ENCODE measurements at regions not wholly inside any gene's neighbourhood (a gene's known extent, or its start where the extent isn't known, plus 50 kb on each side); places are given as distances from the start of the nearest gene placed in this dataset.

DNA sequence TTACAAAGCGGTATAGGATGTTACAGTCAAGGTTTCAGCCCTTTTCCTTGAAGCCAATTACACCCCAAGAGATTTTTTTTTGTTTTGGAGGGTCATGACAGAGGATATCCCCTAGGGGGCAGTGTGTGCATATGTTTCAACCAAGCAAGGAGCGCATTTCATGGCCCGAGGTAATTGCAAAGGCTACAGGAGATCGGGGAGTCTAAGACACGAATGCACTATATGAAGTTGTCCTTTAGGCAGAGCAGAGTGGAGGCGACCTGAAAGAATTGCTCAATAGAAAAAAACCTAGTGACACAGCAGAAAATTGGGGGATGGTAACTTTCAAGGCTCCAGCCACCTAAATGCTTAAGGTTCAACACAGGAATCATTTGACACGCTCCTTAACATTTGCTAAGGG is 219.8 kb upstream of the PARD3B start (continued):
- no peak for TF ChIP-seq YY1 (tag by site-specific recombination; IDR thresholded peaks at IDR 0.05)
- TF ChIP-seq ZNF302 (tag by site-specific recombination; IDR thresholded peaks at IDR 0.05; ENCODE audit: low read depth): no peak
- TF ChIP-seq ZNF184 (tag by site-specific recombination; IDR thresholded peaks at IDR 0.05): no peak
- no peak for TF ChIP-seq SCRT2 (tag by site-specific recombination; IDR thresholded peaks at IDR 0.05)
- no peak for TF ChIP-seq REPIN1 (tag by site-specific recombination; IDR thresholded peaks at IDR 0.05; ENCODE audit: low read depth)
- TF ChIP-seq ZNF2 (tag by site-specific recombination; IDR thresholded peaks at IDR 0.05): peak; percentile 58; the same call in 1 of the 2 replicates
- TF ChIP-seq ZNF529 (tag by site-specific recombination; IDR thresholded peaks at IDR 0.05; ENCODE audit: insufficient replicate concordance): no peak
- TF ChIP-seq ZIC2 (tag by site-specific recombination; IDR thresholded peaks at IDR 0.05): no peak
- no peak for TF ChIP-seq ZNF335 (tag by site-specific recombination; conservative IDR thresholded peaks at IDR 0.05)
- TF ChIP-seq ZNF654 (tag by site-specific recombination; IDR thresholded peaks at IDR 0.05; ENCODE audit: low read depth): peak; percentile 88
- no peak for TF ChIP-seq ZNF350 (tag by site-specific recombination; IDR thresholded peaks at IDR 0.05)
- TF ChIP-seq, protein P1, sequence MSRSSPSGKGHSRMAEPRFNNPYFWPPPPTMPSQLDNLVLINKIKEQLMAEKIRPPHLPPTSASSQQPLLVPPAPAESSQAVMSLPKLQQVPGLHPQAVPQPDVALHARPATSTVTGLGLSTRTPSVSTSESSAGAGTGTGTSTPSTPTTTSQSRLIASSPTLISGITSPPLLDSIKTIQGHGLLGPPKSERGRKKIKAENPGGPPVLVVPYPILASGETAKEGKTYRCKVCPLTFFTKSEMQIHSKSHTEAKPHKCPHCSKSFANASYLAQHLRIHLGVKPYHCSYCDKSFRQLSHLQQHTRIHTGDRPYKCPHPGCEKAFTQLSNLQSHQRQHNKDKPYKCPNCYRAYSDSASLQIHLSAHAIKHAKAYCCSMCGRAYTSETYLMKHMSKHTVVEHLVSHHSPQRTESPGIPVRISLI (tag by site-specific recombination; IDR thresholded peaks at IDR 0.05): peak; percentile 83
- TF ChIP-seq, protein P2, sequence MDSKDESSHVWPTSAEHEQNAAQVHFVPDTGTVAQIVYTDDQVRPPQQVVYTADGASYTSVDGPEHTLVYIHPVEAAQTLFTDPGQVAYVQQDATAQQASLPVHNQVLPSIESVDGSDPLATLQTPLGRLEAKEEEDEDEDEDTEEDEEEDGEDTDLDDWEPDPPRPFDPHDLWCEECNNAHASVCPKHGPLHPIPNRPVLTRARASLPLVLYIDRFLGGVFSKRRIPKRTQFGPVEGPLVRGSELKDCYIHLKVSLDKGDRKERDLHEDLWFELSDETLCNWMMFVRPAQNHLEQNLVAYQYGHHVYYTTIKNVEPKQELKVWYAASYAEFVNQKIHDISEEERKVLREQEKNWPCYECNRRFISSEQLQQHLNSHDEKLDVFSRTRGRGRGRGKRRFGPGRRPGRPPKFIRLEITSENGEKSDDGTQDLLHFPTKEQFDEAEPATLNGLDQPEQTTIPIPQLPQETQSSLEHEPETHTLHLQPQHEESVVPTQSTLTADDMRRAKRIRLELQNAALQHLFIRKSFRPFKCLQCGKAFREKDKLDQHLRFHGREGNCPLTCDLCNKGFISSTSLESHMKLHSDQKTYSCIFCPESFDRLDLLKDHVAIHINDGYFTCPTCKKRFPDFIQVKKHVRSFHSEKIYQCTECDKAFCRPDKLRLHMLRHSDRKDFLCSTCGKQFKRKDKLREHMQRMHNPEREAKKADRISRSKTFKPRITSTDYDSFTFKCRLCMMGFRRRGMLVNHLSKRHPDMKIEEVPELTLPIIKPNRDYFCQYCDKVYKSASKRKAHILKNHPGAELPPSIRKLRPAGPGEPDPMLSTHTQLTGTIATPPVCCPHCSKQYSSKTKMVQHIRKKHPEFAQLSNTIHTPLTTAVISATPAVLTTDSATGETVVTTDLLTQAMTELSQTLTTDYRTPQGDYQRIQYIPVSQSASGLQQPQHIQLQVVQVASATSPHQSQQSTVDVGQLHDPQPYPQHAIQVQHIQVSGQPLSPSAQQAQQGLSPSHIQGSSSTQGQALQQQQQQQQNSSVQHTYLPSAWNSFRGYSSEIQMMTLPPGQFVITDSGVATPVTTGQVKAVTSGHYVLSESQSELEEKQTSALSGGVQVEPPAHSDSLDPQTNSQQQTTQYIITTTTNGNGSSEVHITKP (tag by site-specific recombination; IDR thresholded peaks at IDR 0.05): peak; percentile 59; the same call in 1 of the 2 replicates
- TF ChIP-seq ZNF571 (tag by site-specific recombination; IDR thresholded peaks at IDR 0.05): no peak
- TF ChIP-seq, protein P3, sequence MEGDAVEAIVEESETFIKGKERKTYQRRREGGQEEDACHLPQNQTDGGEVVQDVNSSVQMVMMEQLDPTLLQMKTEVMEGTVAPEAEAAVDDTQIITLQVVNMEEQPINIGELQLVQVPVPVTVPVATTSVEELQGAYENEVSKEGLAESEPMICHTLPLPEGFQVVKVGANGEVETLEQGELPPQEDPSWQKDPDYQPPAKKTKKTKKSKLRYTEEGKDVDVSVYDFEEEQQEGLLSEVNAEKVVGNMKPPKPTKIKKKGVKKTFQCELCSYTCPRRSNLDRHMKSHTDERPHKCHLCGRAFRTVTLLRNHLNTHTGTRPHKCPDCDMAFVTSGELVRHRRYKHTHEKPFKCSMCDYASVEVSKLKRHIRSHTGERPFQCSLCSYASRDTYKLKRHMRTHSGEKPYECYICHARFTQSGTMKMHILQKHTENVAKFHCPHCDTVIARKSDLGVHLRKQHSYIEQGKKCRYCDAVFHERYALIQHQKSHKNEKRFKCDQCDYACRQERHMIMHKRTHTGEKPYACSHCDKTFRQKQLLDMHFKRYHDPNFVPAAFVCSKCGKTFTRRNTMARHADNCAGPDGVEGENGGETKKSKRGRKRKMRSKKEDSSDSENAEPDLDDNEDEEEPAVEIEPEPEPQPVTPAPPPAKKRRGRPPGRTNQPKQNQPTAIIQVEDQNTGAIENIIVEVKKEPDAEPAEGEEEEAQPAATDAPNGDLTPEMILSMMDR (tag by site-specific recombination; IDR thresholded peaks at IDR 0.05): peak; percentile 68
- TF ChIP-seq ZNF747 (tag by site-specific recombination; IDR thresholded peaks at IDR 0.05): no peak
- peak; percentile 22; the same call in 1 of the 2 replicates for TF ChIP-seq SP7 (tag by site-specific recombination; IDR thresholded peaks at IDR 0.05)
- TF ChIP-seq ZNF677 (tag by site-specific recombination; IDR thresholded peaks at IDR 0.05): no peak
- TF ChIP-seq ZNF157 (tag by site-specific recombination; IDR thresholded peaks at IDR 0.05): no peak
- TF ChIP-seq ZNF416 (tag by site-specific recombination; IDR thresholded peaks at IDR 0.05): no peak
- TF ChIP-seq, protein P4, sequence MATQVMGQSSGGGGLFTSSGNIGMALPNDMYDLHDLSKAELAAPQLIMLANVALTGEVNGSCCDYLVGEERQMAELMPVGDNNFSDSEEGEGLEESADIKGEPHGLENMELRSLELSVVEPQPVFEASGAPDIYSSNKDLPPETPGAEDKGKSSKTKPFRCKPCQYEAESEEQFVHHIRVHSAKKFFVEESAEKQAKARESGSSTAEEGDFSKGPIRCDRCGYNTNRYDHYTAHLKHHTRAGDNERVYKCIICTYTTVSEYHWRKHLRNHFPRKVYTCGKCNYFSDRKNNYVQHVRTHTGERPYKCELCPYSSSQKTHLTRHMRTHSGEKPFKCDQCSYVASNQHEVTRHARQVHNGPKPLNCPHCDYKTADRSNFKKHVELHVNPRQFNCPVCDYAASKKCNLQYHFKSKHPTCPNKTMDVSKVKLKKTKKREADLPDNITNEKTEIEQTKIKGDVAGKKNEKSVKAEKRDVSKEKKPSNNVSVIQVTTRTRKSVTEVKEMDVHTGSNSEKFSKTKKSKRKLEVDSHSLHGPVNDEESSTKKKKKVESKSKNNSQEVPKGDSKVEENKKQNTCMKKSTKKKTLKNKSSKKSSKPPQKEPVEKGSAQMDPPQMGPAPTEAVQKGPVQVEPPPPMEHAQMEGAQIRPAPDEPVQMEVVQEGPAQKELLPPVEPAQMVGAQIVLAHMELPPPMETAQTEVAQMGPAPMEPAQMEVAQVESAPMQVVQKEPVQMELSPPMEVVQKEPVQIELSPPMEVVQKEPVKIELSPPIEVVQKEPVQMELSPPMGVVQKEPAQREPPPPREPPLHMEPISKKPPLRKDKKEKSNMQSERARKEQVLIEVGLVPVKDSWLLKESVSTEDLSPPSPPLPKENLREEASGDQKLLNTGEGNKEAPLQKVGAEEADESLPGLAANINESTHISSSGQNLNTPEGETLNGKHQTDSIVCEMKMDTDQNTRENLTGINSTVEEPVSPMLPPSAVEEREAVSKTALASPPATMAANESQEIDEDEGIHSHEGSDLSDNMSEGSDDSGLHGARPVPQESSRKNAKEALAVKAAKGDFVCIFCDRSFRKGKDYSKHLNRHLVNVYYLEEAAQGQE (tag by site-specific recombination; IDR thresholded peaks at IDR 0.05): no peak
- no peak for TF ChIP-seq PRDM1 (tag by site-specific recombination; IDR thresholded peaks at IDR 0.05)

All from HEK293 (cell line).